ENCODE measurements at regions not wholly inside any gene's neighbourhood (a gene's known extent, or its start where the extent isn't known, plus 50 kb on each side); places are given as distances from the start of the nearest gene placed in this dataset.

DNA sequence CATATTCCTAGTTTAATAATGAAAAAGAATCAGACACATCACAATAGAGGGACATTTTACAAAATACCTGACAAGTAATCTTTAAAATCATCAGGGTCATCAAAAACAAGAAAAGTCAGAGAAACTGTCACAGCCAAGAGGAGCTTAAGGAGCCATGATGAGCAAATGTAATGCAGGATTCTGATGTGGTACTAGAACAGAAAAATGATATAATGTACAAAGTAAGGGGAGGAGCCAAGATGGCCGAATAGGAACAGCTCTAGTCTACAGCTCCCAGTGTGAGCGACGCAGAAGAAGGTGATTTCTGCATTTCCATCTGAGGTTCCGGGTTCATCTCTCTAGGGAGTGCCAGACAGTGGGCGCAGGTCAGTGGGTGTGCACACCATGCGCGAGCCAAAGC, 198.0 kb upstream of the FAT3 start:
- no peak for DNase-seq (ENCODE audit: low spot score)
- H3K4me3 Mint-ChIP-seq = peak overlapping the region; percentile 71
- H3K27me3 Mint-ChIP-seq (ENCODE audit: low read depth) = no peaks in the 10 kb centered on the region
- TF ChIP-seq ATF6 (CRISPR knock-in tag; IDR thresholded peaks at IDR 0.05) (no peak), IRF2 (CRISPR knock-in tag; IDR thresholded peaks at IDR 0.05; ENCODE audit: borderline replicate concordance, low read depth) (no peak), TCF7 (CRISPR knock-in tag; IDR thresholded peaks at IDR 0.05; ENCODE audit: low read depth) (no peak), FOXP1 (CRISPR knock-in tag; IDR thresholded peaks at IDR 0.05; ENCODE audit: borderline replicate concordance) (no peak), NFE2L1 (CRISPR knock-in tag; IDR thresholded peaks at IDR 0.05) (no peak), ETV6 (CRISPR knock-in tag; IDR thresholded peaks at IDR 0.05) (no peak), GRHL2 (CRISPR knock-in tag; IDR thresholded peaks at IDR 0.05; ENCODE audit: insufficient replicate concordance, severe bottlenecking) (no peak), RELA (CRISPR knock-in tag; IDR thresholded peaks at IDR 0.05; ENCODE audit: borderline replicate concordance) (no peak), MLX (CRISPR knock-in tag; IDR thresholded peaks at IDR 0.05) (no peak), ESRRA (CRISPR knock-in tag; IDR thresholded peaks at IDR 0.05; ENCODE audit: borderline replicate concordance) (no peak), ZNF532 (CRISPR knock-in tag; IDR thresholded peaks at IDR 0.05; ENCODE audit: borderline replicate concordance) (no peak), FOXK1 (CRISPR knock-in tag; IDR thresholded peaks at IDR 0.05) (no peak), STAT6 (CRISPR knock-in tag; conservative IDR thresholded peaks at IDR 0.05; ENCODE audit: low read depth) (no peak), CREB1 (CRISPR knock-in tag; IDR thresholded peaks at IDR 0.05) (no peak), SMAD3 (CRISPR knock-in tag; IDR thresholded peaks at IDR 0.05; ENCODE audit: borderline replicate concordance) (no peak)
- TF ChIP-seq, protein P1, sequence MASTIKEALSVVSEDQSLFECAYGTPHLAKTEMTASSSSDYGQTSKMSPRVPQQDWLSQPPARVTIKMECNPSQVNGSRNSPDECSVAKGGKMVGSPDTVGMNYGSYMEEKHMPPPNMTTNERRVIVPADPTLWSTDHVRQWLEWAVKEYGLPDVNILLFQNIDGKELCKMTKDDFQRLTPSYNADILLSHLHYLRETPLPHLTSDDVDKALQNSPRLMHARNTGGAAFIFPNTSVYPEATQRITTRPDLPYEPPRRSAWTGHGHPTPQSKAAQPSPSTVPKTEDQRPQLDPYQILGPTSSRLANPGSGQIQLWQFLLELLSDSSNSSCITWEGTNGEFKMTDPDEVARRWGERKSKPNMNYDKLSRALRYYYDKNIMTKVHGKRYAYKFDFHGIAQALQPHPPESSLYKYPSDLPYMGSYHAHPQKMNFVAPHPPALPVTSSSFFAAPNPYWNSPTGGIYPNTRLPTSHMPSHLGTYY (CRISPR knock-in tag; IDR thresholded peaks at IDR 0.05) = no peak
- H3K4me1 Mint-ChIP-seq = peaks cover 10% of the 10 kb centered on the region
- peak overlapping the region; percentile 70; the same call in 1 of the 2 replicates for H3K27ac Mint-ChIP-seq
- H3K9me3 Mint-ChIP-seq = 0 out of 2 replicates have a peak, but pooled peaks cover 6% of the 10 kb centered on the region
- H3K36me3 Mint-ChIP-seq = no peaks in the 10 kb centered on the region; the same call in 1 of the 2 replicates
- POLR2A ChIA-PET = no interaction called here
- no peak for ATAC-seq
- CTCF ChIA-PET = no interaction called here
